CD14-positive monocyte (primary cell): ENCODE measurements at regions not wholly inside any gene's neighbourhood (a gene's known extent, or its start where the extent isn't known, plus 50 kb on each side); places are given as distances from the start of the nearest gene placed in this dataset.

Experiments
- DNase-seq, 3 donors: peaks; one replicate each; pipeline ENCODE4 v3.0.0-alpha.2; 2011 to 2022
- H2AFZ ChIP-seq: 2 replicates; pipeline ENCODE4 v1.6.0; 2012; ENCODE audit warnings: mild to moderate bottlenecking, low read depth, low read length, inconsistent platforms; ENCODE audit not compliant: insufficient read depth, poor library complexity, severe bottlenecking
- H3K27ac ChIP-seq, 2 donors: 1 replicate in 1 of 2; 2 replicates in 1 of 2; pipeline ENCODE4 v1.5.1; 2012 to 2013; ENCODE audit warnings: low read length in 2 of 2, control low read depth in 1 of 2, inconsistent platforms in 1 of 2, low read depth in 1 of 2, mild to moderate bottlenecking in 1 of 2
- H3K27me3 ChIP-seq, 2 donors: one replicate each; pipeline versions ENCODE4 v1.6.0 to v1.6.1; 2011 to 2013; ENCODE audit warnings: low read length in 2 of 2; ENCODE audit not compliant: control insufficient read depth in 2 of 2, insufficient read depth in 2 of 2
- H3K36me3 ChIP-seq, 2 donors: replicated peaks in 1 of 2; 1 replicate in 1 of 2; 2 replicates in 1 of 2; pipeline versions ENCODE4 v1.5.1 to v1.6.1; 2012 to 2013; ENCODE audit warnings: low read length in 2 of 2, control low read depth in 1 of 2, inconsistent platforms in 1 of 2, mild to moderate bottlenecking in 1 of 2; ENCODE audit not compliant: insufficient read depth in 2 of 2, control insufficient read depth in 1 of 2
- H3K4me1 ChIP-seq, 2 donors: 1 replicate in 1 of 2; 2 replicates in 1 of 2; pipeline versions ENCODE4 v1.5.1 to v1.6.1; 2012 to 2013; ENCODE audit warnings: low read length in 2 of 2, control low read depth in 1 of 2, inconsistent platforms in 1 of 2, mild to moderate bottlenecking in 1 of 2, moderate library complexity in 1 of 2; ENCODE audit not compliant: insufficient read depth in 2 of 2, control insufficient read depth in 1 of 2
- H3K4me2 ChIP-seq: replicated peaks from 2 replicates; pipeline ENCODE3; 2012; ENCODE audit warnings: low read length, moderate library complexity, mild to moderate bottlenecking; ENCODE audit not compliant: poor library complexity, severe bottlenecking; ENCODE audit errors: extremely low read depth
- H3K4me3 ChIP-seq, 3 experiments: fragments of 200-600 bp in 1 of 3; sonication (generic) in 1 of 3; replicated peaks in 1 of 3; 1 replicate in 2 of 3; 2 replicates in 1 of 3; pipeline ENCODE4 v1.5.1; 2011 to 2013; ENCODE audit warnings: low read length in 3 of 3, mild to moderate bottlenecking in 3 of 3, control low read depth in 2 of 3, low read depth in 2 of 3, inconsistent platforms in 1 of 3, moderate library complexity in 1 of 3
- H3K79me2 ChIP-seq: 2 replicates; pipeline ENCODE4 v1.6.0; 2012; ENCODE audit warnings: mild to moderate bottlenecking, control low read depth, inconsistent platforms, low read length, moderate library complexity; ENCODE audit not compliant: insufficient read depth
- H3K9ac ChIP-seq: 2 replicates; pipeline ENCODE4 v1.6.0; 2017; ENCODE audit warnings: low read length, mild to moderate bottlenecking; ENCODE audit not compliant: insufficient read depth, poor library complexity, severe bottlenecking
- H3K9me3 ChIP-seq, 2 donors: replicated peaks in 1 of 2; 1 replicate in 1 of 2; 2 replicates in 1 of 2; pipeline versions ENCODE4 v1.5.1 to v1.6.1; 2012 to 2013; ENCODE audit warnings: low read length in 2 of 2, control low read depth in 1 of 2; ENCODE audit not compliant: control insufficient read depth in 1 of 2, insufficient read depth in 1 of 2
- H4K20me1 ChIP-seq: 2 replicates; pipeline ENCODE4 v1.6.0; 2012; ENCODE audit warnings: mild to moderate bottlenecking, low read length, control low read depth, moderate library complexity; ENCODE audit not compliant: insufficient read depth
- H3K27ac Mint-ChIP-seq, 7 donors: one replicate each; pipeline ENCODE4 v1.8.0; 2020; ENCODE audit warnings: mild to moderate bottlenecking in 7 of 7, mixed read lengths in 7 of 7, moderate library complexity in 6 of 7, inconsistent platforms in 2 of 7
- H3K27me3 Mint-ChIP-seq, 3 donors: one replicate each; pipeline ENCODE4 v1.8.0; 2021 to 2022; ENCODE audit warnings: low read depth in 3 of 3, mild to moderate bottlenecking in 3 of 3, mixed read lengths in 3 of 3, moderate library complexity in 3 of 3, inconsistent platforms in 1 of 3
- H3K36me3 Mint-ChIP-seq, 2 donors: one replicate each; pipeline ENCODE4 v1.8.0; 2020; ENCODE audit warnings: mixed read lengths in 2 of 2, inconsistent platforms in 1 of 2, mild to moderate bottlenecking in 1 of 2
- H3K4me1 Mint-ChIP-seq: one replicate; pipeline ENCODE4 v1.8.0; 2020; ENCODE audit warnings: mild to moderate bottlenecking, mixed read lengths
- H3K4me3 Mint-ChIP-seq, 2 donors: one replicate each; pipeline ENCODE4 v1.8.0; 2020; ENCODE audit warnings: mild to moderate bottlenecking in 2 of 2, mixed read lengths in 2 of 2, moderate library complexity in 1 of 2
- H3K9me3 Mint-ChIP-seq, 7 donors: one replicate each; pipeline ENCODE4 v1.8.0; 2020 to 2022; ENCODE audit warnings: mixed read lengths in 7 of 7, mild to moderate bottlenecking in 6 of 7, moderate library complexity in 6 of 7, inconsistent platforms in 2 of 7
- WGBS: methylation state at CpG from one replicate; pipeline ENCODE4 v1.1.5; 2013; ENCODE audit warnings: missing lambda C conversion rate; ENCODE audit not compliant: insufficient coverage; 5-methylcytosine and 5-hydroxymethylcytosine counted together
- intact Hi-C, 2 donors: fragments of 100-400 bp; cut with micrococcal nuclease; formaldehyde crosslinking; loops; one replicate each; pipeline versions ENCODE4 v1.15.0 to v1.15.1; 2023
- TF ChIP-seq, protein P1 (sequence below): fragments of 200-600 bp; IDR thresholded peaks from one replicate; pipeline ENCODE4 v1.8.0; 2022; ENCODE audit warnings: antibody characterized with exemption, mild to moderate bottlenecking

DNA sequence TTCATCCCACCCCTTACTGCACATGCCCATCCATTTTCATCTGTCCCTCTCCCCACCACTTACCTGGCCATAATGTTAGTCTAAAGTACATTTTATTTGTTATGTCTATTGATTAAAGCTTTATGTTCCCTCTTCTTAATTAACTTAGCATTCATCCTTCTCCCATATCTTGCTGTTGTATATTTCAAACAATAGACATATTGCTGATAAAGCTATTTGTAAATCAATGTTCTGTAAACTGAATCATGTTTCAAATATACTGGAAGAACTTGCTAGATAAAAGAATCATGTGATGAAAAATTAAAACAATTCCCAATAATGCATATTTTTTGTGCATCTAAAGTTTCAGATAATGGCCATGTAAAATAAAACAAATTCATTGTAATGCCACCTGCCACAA is 249.2 kb downstream of the IGSF11 start:
- no peak overlapping the region for H3K27ac ChIP-seq
- H3K4me1 Mint-ChIP-seq = no peaks in the 10 kb centered on the region
- intact Hi-C loops = no loop called here
- no peaks in the 10 kb centered on the region for H4K20me1 ChIP-seq
- no peaks in the 10 kb centered on the region for H3K36me3 Mint-ChIP-seq
- H3K27me3 ChIP-seq = no peaks in the 10 kb centered on the region
- no peaks in the 10 kb centered on the region for H3K79me2 ChIP-seq
- no peak overlapping the region for H3K4me2 ChIP-seq
- no peak overlapping the region for H3K4me3 ChIP-seq
- no peaks in the 10 kb centered on the region for H3K9me3 ChIP-seq
- no peak for DNase-seq
- H3K9me3 Mint-ChIP-seq = peaks cover 0 to 2% (median 0%) of the 10 kb centered on the region in 7 donors
- H2AFZ ChIP-seq = no peak overlapping the region
- no peak overlapping the region for H3K9ac ChIP-seq
- no peaks in the 10 kb centered on the region for H3K36me3 ChIP-seq
- peak overlapping the region in 1 of 7 donors; percentile 7 for H3K27ac Mint-ChIP-seq
- peaks cover 0 to 4% (median 0%) of the 10 kb centered on the region in 3 donors for H3K27me3 Mint-ChIP-seq
- no peak overlapping the region for H3K4me3 Mint-ChIP-seq
- TF ChIP-seq, protein P1, sequence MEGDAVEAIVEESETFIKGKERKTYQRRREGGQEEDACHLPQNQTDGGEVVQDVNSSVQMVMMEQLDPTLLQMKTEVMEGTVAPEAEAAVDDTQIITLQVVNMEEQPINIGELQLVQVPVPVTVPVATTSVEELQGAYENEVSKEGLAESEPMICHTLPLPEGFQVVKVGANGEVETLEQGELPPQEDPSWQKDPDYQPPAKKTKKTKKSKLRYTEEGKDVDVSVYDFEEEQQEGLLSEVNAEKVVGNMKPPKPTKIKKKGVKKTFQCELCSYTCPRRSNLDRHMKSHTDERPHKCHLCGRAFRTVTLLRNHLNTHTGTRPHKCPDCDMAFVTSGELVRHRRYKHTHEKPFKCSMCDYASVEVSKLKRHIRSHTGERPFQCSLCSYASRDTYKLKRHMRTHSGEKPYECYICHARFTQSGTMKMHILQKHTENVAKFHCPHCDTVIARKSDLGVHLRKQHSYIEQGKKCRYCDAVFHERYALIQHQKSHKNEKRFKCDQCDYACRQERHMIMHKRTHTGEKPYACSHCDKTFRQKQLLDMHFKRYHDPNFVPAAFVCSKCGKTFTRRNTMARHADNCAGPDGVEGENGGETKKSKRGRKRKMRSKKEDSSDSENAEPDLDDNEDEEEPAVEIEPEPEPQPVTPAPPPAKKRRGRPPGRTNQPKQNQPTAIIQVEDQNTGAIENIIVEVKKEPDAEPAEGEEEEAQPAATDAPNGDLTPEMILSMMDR = no peak
- H3K4me1 ChIP-seq = no peaks in the 10 kb centered on the region

DNA sequence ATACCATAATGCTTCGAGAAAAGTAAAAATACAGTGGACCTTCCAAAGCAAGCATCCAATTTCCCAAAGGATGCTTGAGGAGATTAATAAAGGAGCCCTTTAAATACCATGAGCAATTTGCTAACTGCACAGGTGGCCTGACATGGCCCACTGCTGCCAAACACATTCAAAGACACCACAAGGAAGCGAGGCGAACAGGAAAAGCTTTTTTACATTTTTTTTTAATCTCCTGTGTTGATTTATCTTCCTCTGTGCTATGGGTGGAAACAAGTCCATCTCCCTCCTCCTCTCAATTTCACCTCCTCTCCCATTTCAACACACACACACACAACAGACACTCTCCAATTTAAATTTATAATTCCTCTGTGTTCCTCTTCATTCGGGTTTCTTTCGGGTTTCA is 243.4 kb downstream of the IGSF11 start:
- no peaks in the 10 kb centered on the region for H3K27me3 ChIP-seq
- Mint-ChIP-seq H3K36me3 (no peaks in the 10 kb centered on the region), H3K27ac (no peak overlapping the region), H3K4me1 (no peaks in the 10 kb centered on the region), H3K4me3 (no peak overlapping the region), H3K27me3 (no peaks in the 10 kb centered on the region), H3K9me3 (peaks cover 0 to 5% (median 0%) of the 10 kb centered on the region in 7 donors)
- no peaks in the 10 kb centered on the region for H4K20me1 ChIP-seq
- no peak overlapping the region for H3K27ac ChIP-seq
- H3K9me3 ChIP-seq = no peaks in the 10 kb centered on the region
- intact Hi-C loops = no loop called here
- TF ChIP-seq, protein P1 = no peak
- H3K79me2 ChIP-seq = no peaks in the 10 kb centered on the region
- H2AFZ ChIP-seq = no peak overlapping the region
- H3K4me3 ChIP-seq = no peak overlapping the region
- WGBS = no CpG with 5 or more reads among the region's 5 CpGs
- no peaks in the 10 kb centered on the region for H3K4me1 ChIP-seq
- no peak for DNase-seq
- no peak overlapping the region for H3K4me2 ChIP-seq
- no peak overlapping the region for H3K9ac ChIP-seq
- H3K36me3 ChIP-seq = no peaks in the 10 kb centered on the region
